HEK293 (cell line): ENCODE measurements at regions not wholly inside any gene's neighbourhood (a gene's known extent, or its start where the extent isn't known, plus 50 kb on each side); places are given as distances from the start of the nearest gene placed in this dataset.

ENCODE experiments used
- CTCF ChIA-PET: fragments of 350-600 bp; formaldehyde crosslinking; extraction: SDS; loops from one replicate; lab custom pipeline; 2021; ENCODE audit warnings: antibody characterized with exemption; lab: Yijun Ruan, JAX
- POLR2A ChIA-PET: fragments of 300-600 bp; formaldehyde crosslinking; extraction: SDS; loops from one replicate; lab custom pipeline; 2020; ENCODE audit warnings: antibody characterized with exemption, inconsistent platforms; lab: Yijun Ruan, JAX
- H3K27ac ChIP-seq: fragments of 200-500 bp; sonication (Bioruptor generic); 2 replicates; pipeline ENCODE4 v1.5.1; 2014; ENCODE audit warnings: low read depth, low read length, control low read depth, inconsistent platforms; ENCODE audit errors: extremely low read depth
- H3K36me3 ChIP-seq, 2 experiments: fragments of 200-500 bp in 1 of 2; sonication (Bioruptor generic) in 1 of 2; 1 replicate in 1 of 2; 2 replicates in 1 of 2; pipeline ENCODE4 v1.5.1; 2014 to 2017; ENCODE audit warnings: inconsistent platforms in 2 of 2, low read length in 2 of 2; ENCODE audit not compliant: control insufficient read depth in 2 of 2, insufficient read depth in 1 of 2
- H3K4me1 ChIP-seq: fragments of 200-500 bp; sonication (Bioruptor generic); 2 replicates; pipeline ENCODE4 v1.5.1; 2014; ENCODE audit warnings: mild to moderate bottlenecking, low read length, inconsistent platforms; ENCODE audit not compliant: control insufficient read depth, insufficient read depth
- H3K4me3 ChIP-seq: 2 replicates; pipeline ENCODE4 v1.5.1; 2011; ENCODE audit warnings: low read depth, mild to moderate bottlenecking, control low read depth, low read length, moderate library complexity
- H3K9me3 ChIP-seq: fragments of 200-500 bp; sonication (Bioruptor generic); 2 replicates; pipeline ENCODE4 v1.5.1; 2014; ENCODE audit warnings: low read depth, low read length, inconsistent platforms; ENCODE audit not compliant: control insufficient read depth, insufficient read depth
- GLI2 ChIP-seq: fragments of 450-650 bp; formaldehyde crosslinking; IDR thresholded peaks from 2 replicates; pipeline ENCODE4; 2017; ENCODE audit warnings: missing biosample characterization, missing genetic modification characterization, low read depth, borderline replicate concordance
- MYNN ChIP-seq: fragments of 450-650 bp; formaldehyde crosslinking; IDR thresholded peaks from 2 replicates; pipeline ENCODE4 v1.5.1; 2016; ENCODE audit warnings: missing biosample characterization, missing genetic modification characterization, borderline replicate concordance
- MZF1 ChIP-seq: fragments of 450-650 bp; formaldehyde crosslinking; IDR thresholded peaks from 2 replicates; pipeline ENCODE4 v1.5.1; 2017; ENCODE audit warnings: missing biosample characterization, missing genetic modification characterization, borderline replicate concordance
- PRDM1 ChIP-seq: fragments of 450-650 bp; formaldehyde crosslinking; IDR thresholded peaks from 2 replicates; pipeline ENCODE4; 2016; ENCODE audit warnings: missing biosample characterization, missing genetic modification characterization
- TCF7L2 ChIP-seq: IDR thresholded peaks from 2 replicates; pipeline ENCODE4 v1.6.1; 2011; ENCODE audit warnings: low read depth, mild to moderate bottlenecking, inconsistent platforms, low read length, moderate library complexity, borderline replicate concordance
- WT1 ChIP-seq: fragments of 450-650 bp; formaldehyde crosslinking; IDR thresholded peaks from 2 replicates; pipeline ENCODE4 v1.5.1; 2016; ENCODE audit warnings: missing biosample characterization, missing genetic modification characterization
- YY1 ChIP-seq: fragments of 450-650 bp; formaldehyde crosslinking; IDR thresholded peaks from 2 replicates; pipeline ENCODE4 v1.5.1; 2018; ENCODE audit warnings: missing biosample characterization, missing genetic modification characterization
- ZBTB20 ChIP-seq: fragments of 450-650 bp; formaldehyde crosslinking; IDR thresholded peaks from 2 replicates; pipeline ENCODE4 v1.5.1; 2016; ENCODE audit warnings: missing biosample characterization, missing genetic modification characterization
- ZFHX2 ChIP-seq: fragments of 450-650 bp; formaldehyde crosslinking; conservative IDR thresholded peaks from 2 replicates; pipeline ENCODE4 v1.5.1; 2016; ENCODE audit warnings: missing biosample characterization, missing genetic modification characterization
- ZFP69B ChIP-seq: fragments of 450-650 bp; formaldehyde crosslinking; IDR thresholded peaks from 2 replicates; pipeline ENCODE4 v1.5.1; 2016; ENCODE audit warnings: missing biosample characterization, missing genetic modification characterization
- ZNF138 ChIP-seq: fragments of 450-650 bp; formaldehyde crosslinking; IDR thresholded peaks from 2 replicates; pipeline ENCODE4 v1.5.1; 2016; ENCODE audit warnings: missing biosample characterization, missing genetic modification characterization, borderline replicate concordance
- ZNF140 ChIP-seq: fragments of 450-650 bp; formaldehyde crosslinking; IDR thresholded peaks from 2 replicates; pipeline ENCODE4 v1.5.1; 2016; ENCODE audit warnings: missing biosample characterization, missing genetic modification characterization
- ZNF341 ChIP-seq: fragments of 450-650 bp; formaldehyde crosslinking; IDR thresholded peaks from 2 replicates; pipeline ENCODE4; 2016; ENCODE audit warnings: low read depth, missing biosample characterization, missing genetic modification characterization
- ZNF350 ChIP-seq: fragments of 450-650 bp; formaldehyde crosslinking; IDR thresholded peaks from 2 replicates; pipeline ENCODE4 v1.5.0; 2017; ENCODE audit warnings: missing biosample characterization, mild to moderate bottlenecking, missing genetic modification characterization
- ZNF670 ChIP-seq: fragments of 450-650 bp; formaldehyde crosslinking; IDR thresholded peaks from 2 replicates; pipeline ENCODE4 v1.5.1; 2016; ENCODE audit warnings: missing biosample characterization, missing genetic modification characterization, low read depth
- ZNF707 ChIP-seq: fragments of 450-650 bp; formaldehyde crosslinking; IDR thresholded peaks from 2 replicates; pipeline ENCODE4 v1.5.1; 2016; ENCODE audit warnings: missing biosample characterization, missing genetic modification characterization
- ZNF777 ChIP-seq: fragments of 450-650 bp; formaldehyde crosslinking; IDR thresholded peaks from 2 replicates; pipeline ENCODE4 v1.5.1; 2017; ENCODE audit warnings: missing biosample characterization, missing genetic modification characterization, borderline replicate concordance
- ZSCAN16 ChIP-seq: fragments of 450-650 bp; formaldehyde crosslinking; IDR thresholded peaks from 2 replicates; pipeline ENCODE4 v1.5.1; 2016; ENCODE audit warnings: missing biosample characterization, missing genetic modification characterization
- ZSCAN23 ChIP-seq: fragments of 450-650 bp; formaldehyde crosslinking; IDR thresholded peaks from 2 replicates; pipeline ENCODE4 v1.5.1; 2016; ENCODE audit warnings: missing biosample characterization, missing genetic modification characterization
- TF ChIP-seq, protein P1 (sequence below): fragments of 450-650 bp; formaldehyde crosslinking; IDR thresholded peaks from 2 replicates; pipeline ENCODE4 v1.5.1; 2016; ENCODE audit warnings: missing biosample characterization, missing genetic modification characterization
- TF ChIP-seq, protein P2 (sequence below): fragments of 450-650 bp; formaldehyde crosslinking; IDR thresholded peaks from 2 replicates; pipeline ENCODE4 v1.5.1; 2016; ENCODE audit warnings: missing biosample characterization, missing genetic modification characterization
- TF ChIP-seq, protein P3 (sequence below): fragments of 450-650 bp; formaldehyde crosslinking; IDR thresholded peaks from 2 replicates; pipeline ENCODE4 v1.5.1; 2016; ENCODE audit warnings: missing biosample characterization, missing genetic modification characterization
- TF ChIP-seq, protein P4 (sequence below): fragments of 450-650 bp; formaldehyde crosslinking; optimal IDR thresholded peaks from 2 replicates; pipeline ENCODE3; 2016; ENCODE audit warnings: missing biosample characterization, mild to moderate bottlenecking, missing genetic modification characterization

DNA sequence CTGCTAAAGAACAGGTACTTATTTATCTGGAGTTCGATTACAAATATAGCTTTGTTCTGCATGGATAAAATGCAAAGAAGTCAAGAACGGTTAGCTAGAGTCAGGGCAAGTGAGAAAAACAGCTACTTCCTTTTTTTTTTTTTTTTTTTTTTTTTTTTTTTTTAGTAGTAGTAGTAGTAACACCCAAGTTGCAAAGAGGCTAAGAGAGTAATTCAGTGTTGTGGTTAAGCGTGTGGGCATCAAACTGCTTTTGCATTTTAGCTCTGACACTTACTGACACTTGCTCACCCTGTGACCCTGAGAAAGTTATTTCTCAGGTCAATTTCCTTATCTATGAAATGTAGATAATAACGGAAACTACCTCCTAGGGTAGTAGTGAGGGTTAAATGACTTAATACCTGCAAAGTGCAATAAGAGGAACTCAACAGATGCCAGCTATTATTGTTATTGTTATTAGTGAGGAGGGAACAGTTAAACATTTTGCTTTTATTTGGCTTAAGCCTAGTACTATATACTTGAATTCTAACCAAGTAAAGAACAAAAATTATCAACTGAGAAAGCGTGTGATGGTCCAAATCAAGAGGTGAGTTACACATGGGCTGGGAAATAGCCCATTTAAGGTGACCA, 86.7 kb upstream of the BACH2 start:
- POLR2A ChIA-PET: interaction anchor here (0.6 kb wide), 2 partner anchors 30 to 83 kb away, joined by 3 read pairs; no protein-coding TSS in a partner anchor

DNA sequence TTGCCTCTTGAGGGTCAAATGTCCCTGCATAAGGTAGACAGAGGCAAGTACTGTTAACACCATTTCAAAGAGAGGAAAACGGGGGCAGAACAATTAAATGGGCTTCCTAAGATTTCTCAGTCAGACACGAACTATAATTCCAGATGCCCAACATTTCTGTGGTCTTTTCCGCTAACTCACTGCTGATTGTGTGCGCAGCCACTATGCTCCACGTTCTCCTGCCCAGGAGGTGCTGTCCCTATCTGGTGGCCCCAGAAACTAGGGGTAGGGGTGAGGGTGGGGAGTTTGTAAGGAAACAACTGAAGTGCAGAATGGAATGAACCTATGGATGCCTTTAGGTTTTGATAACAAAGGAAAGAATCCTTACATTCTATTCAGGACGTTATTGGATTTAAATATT, 86.1 kb upstream of the BACH2 start:
- CTCF ChIA-PET: interaction anchor here (0.7 to 6.3 kb wide), 5 partner anchors 10 to 96 kb away, joined by 3 to 46 read pairs (median 3); no protein-coding TSS in a partner anchor
- POLR2A ChIA-PET: interaction anchor here (0.6 kb wide), 2 partner anchors 30 to 84 kb away, joined by 3 read pairs; no protein-coding TSS in a partner anchor
- Histone ChIP-seq H3K9me3 (no peaks in the 10 kb centered on the region), H3K4me1 (no peaks in the 10 kb centered on the region), H3K27ac (no peak overlapping the region), H3K4me3 (no peak overlapping the region), H3K36me3 (no peaks in the 10 kb centered on the region)
- TF ChIP-seq ZNF350 (tag by site-specific recombination) (no peak), ZBTB20 (tag by site-specific recombination) (no peak), ZNF707 (tag by site-specific recombination) (no peak), MZF1 (tag by site-specific recombination) (no peak), ZSCAN23 (tag by site-specific recombination) (no peak), ZNF138 (no peak)
- TF ChIP-seq, protein P1, sequence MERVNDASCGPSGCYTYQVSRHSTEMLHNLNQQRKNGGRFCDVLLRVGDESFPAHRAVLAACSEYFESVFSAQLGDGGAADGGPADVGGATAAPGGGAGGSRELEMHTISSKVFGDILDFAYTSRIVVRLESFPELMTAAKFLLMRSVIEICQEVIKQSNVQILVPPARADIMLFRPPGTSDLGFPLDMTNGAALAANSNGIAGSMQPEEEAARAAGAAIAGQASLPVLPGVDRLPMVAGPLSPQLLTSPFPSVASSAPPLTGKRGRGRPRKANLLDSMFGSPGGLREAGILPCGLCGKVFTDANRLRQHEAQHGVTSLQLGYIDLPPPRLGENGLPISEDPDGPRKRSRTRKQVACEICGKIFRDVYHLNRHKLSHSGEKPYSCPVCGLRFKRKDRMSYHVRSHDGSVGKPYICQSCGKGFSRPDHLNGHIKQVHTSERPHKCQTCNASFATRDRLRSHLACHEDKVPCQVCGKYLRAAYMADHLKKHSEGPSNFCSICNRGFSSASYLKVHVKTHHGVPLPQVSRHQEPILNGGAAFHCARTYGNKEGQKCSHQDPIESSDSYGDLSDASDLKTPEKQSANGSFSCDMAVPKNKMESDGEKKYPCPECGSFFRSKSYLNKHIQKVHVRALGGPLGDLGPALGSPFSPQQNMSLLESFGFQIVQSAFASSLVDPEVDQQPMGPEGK (tag by site-specific recombination): no peak

More for the DNA sequence above, 86.7 kb upstream of the BACH2 start:
- TF ChIP-seq ZNF140 (tag by site-specific recombination): no peak
- no peak for TF ChIP-seq WT1
- TF ChIP-seq ZNF138: no peak
- TF ChIP-seq ZNF341 (tag by site-specific recombination): no peak
- TF ChIP-seq ZNF670: no peak
- TF ChIP-seq, protein P2, sequence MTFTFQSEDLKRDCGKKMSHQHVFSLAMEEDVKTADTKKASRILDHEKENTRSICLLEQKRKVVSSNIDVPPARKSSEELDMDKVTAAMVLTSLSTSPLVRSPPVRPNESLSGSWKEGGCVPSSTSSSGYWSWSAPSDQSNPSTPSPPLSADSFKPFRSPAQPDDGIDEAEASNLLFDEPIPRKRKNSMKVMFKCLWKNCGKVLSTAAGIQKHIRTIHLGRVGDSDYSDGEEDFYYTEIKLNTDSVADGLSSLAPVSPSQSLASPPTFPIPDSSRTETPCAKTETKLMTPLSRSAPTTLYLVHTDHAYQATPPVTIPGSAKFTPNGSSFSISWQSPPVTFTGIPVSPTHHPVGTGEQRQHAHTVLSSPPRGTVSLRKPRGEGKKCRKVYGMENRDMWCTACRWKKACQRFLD (tag by site-specific recombination): no peak
- TF ChIP-seq YY1 (tag by site-specific recombination): no peak
- TF ChIP-seq ZSCAN16: no peak
- TF ChIP-seq PRDM1 (tag by site-specific recombination): no peak
- no peak for TF ChIP-seq TCF7L2
- TF ChIP-seq ZFP69B: no peak
- H3K36me3 ChIP-seq: no peaks in the 10 kb centered on the region
- CTCF ChIA-PET: interaction anchor here (0.7 to 6.3 kb wide), 5 partner anchors 10 to 97 kb away, joined by 3 to 46 read pairs (median 3); no protein-coding TSS in a partner anchor
- no peaks in the 10 kb centered on the region for H3K9me3 ChIP-seq
- H3K4me3 ChIP-seq: no peak overlapping the region
- no peak overlapping the region for H3K27ac ChIP-seq
- H3K4me1 ChIP-seq: no peaks in the 10 kb centered on the region

DNA sequence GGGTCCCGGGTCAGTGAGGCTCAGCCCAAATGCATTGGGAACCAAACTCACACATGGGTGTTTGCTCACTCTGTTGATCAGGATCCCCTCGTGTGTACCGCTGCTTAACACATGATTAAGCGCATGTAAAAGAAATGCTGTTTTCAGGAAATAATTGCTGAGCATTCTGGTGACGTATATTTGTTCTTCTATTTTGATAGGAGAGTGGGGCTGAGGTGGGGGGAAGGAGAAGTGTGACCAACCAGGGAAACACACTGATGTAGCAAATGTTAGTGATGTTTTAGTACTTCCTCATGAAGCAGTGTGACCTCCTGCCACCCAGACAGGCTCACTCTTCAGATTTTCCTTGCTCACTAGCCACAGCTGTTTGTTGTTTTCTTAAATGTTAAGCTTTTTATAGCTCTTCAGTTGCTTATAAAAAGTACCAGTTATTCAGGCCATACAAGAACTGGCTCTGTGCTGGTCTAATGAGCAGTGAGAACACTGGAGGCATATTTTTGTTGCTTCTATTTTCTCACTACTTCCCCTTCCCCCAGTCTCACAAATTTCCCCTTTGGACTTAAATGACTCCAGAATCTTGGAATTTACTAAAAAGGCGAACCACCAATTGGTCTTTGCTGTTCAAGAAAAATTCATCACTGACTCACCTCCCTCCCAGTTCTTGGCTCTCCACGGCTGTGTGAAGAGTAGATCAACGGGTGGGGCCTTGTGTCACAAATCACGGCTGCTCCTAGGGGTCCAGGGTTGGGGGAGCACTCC, 79.2 kb upstream of the BACH2 start:
- no peak overlapping the region for H3K27ac ChIP-seq
- no peaks in the 10 kb centered on the region for H3K9me3 ChIP-seq
- no peaks in the 10 kb centered on the region for H3K36me3 ChIP-seq
- ChIA-PET CTCF (interaction anchor here (0.7 to 2.9 kb wide), 4 partner anchors 15 to 435 kb away, joined by 3 to 13 read pairs (median 6); no protein-coding TSS in a partner anchor), POLR2A (interaction anchor here (0.5 kb wide), 1 partner anchor 80 kb away, joined by 4 read pairs; no protein-coding TSS in a partner anchor)
- no peaks in the 10 kb centered on the region for H3K4me1 ChIP-seq
- H3K4me3 ChIP-seq: no peak overlapping the region
- TF ChIP-seq GLI2: no peak
- TF ChIP-seq ZNF777 (tag by site-specific recombination): no peak
- no peak for TF ChIP-seq MYNN (tag by site-specific recombination)
- TF ChIP-seq, protein P3, sequence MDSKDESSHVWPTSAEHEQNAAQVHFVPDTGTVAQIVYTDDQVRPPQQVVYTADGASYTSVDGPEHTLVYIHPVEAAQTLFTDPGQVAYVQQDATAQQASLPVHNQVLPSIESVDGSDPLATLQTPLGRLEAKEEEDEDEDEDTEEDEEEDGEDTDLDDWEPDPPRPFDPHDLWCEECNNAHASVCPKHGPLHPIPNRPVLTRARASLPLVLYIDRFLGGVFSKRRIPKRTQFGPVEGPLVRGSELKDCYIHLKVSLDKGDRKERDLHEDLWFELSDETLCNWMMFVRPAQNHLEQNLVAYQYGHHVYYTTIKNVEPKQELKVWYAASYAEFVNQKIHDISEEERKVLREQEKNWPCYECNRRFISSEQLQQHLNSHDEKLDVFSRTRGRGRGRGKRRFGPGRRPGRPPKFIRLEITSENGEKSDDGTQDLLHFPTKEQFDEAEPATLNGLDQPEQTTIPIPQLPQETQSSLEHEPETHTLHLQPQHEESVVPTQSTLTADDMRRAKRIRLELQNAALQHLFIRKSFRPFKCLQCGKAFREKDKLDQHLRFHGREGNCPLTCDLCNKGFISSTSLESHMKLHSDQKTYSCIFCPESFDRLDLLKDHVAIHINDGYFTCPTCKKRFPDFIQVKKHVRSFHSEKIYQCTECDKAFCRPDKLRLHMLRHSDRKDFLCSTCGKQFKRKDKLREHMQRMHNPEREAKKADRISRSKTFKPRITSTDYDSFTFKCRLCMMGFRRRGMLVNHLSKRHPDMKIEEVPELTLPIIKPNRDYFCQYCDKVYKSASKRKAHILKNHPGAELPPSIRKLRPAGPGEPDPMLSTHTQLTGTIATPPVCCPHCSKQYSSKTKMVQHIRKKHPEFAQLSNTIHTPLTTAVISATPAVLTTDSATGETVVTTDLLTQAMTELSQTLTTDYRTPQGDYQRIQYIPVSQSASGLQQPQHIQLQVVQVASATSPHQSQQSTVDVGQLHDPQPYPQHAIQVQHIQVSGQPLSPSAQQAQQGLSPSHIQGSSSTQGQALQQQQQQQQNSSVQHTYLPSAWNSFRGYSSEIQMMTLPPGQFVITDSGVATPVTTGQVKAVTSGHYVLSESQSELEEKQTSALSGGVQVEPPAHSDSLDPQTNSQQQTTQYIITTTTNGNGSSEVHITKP: no peak
- no peak for TF ChIP-seq ZFHX2
- TF ChIP-seq, protein P4, sequence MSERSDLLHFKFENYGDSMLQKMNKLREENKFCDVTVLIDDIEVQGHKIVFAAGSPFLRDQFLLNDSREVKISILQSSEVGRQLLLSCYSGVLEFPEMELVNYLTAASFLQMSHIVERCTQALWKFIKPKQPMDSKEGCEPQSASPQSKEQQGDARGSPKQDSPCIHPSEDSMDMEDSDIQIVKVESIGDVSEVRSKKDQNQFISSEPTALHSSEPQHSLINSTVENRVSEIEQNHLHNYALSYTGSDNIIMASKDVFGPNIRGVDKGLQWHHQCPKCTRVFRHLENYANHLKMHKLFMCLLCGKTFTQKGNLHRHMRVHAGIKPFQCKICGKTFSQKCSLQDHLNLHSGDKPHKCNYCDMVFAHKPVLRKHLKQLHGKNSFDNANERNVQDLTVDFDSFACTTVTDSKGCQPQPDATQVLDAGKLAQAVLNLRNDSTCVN (tag by site-specific recombination): no peak
